PFSK-1 (cell line): ENCODE measurements at regions not wholly inside any gene's neighbourhood (a gene's known extent, or its start where the extent isn't known, plus 50 kb on each side); places are given as distances from the start of the nearest gene placed in this dataset.

Source experiments
- FOXP2 ChIP-seq: optimal IDR thresholded peaks from 2 replicates; pipeline ENCODE3; 2011; ENCODE audit warnings: borderline replicate concordance, control low read depth, inconsistent platforms; ENCODE audit not compliant: insufficient read depth; ENCODE audit errors: extremely low read length, extremely low read depth
- POLR2AphosphoS5 ChIP-seq: IDR thresholded peaks from 2 replicates; pipeline ENCODE4 v1.6.1; 2012; ENCODE audit warnings: low read depth, mild to moderate bottlenecking, control low read depth, low read length, moderate library complexity
- SIN3A ChIP-seq: IDR thresholded peaks from 2 replicates; pipeline ENCODE4 v1.6.1; 2012; ENCODE audit warnings: mild to moderate bottlenecking, low read length, moderate library complexity, borderline replicate concordance; ENCODE audit not compliant: insufficient read depth
- TAF1 ChIP-seq: IDR thresholded peaks from 2 replicates; pipeline ENCODE4 v1.6.1; 2012; ENCODE audit warnings: low read length, control low read depth, borderline replicate concordance; ENCODE audit not compliant: insufficient read depth
- TF ChIP-seq, protein P1 (sequence below), 2 experiments: IDR thresholded peaks; 2 replicates each; pipeline versions ENCODE4 v1.6.1 to v1.8.0; 2011 to 2012; ENCODE audit warnings: low read depth in 2 of 2, low read length in 2 of 2, control low read depth in 1 of 2, inconsistent platforms in 1 of 2, mild to moderate bottlenecking in 1 of 2, moderate library complexity in 1 of 2; ENCODE audit not compliant: insufficient read depth in 1 of 2

DNA sequence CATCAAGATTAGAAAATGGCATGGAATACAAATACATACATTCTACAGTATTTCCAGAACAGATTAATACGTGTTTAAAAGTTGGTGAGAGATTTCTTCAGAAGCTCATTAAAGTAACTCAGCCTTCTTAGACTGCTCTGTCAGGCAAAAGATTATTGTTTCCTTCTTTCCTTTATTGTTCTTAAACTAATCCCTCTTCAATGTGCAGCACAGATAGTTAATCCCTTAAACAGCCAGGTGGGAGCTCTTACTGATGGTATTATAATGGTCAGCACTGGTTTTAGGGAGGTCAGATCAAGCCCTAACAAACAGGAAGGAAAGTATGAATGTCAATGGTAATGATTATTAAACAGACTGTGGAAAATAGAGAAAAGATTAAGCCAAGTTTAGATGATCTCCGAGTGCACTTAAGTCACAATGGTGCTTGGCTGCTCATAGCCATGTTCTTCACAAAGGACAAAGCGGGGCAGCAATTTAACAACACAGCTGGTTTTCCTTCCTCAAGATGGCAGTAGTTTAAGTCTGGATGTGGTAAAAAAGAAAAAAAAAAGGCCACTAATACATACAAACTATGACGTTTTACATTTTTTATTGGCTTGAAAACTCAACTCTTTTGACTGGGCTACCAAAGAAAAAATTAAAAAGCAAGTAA is 992.6 kb downstream of the PCDH9 start:
- TF ChIP-seq SIN3A, result no peak

DNA sequence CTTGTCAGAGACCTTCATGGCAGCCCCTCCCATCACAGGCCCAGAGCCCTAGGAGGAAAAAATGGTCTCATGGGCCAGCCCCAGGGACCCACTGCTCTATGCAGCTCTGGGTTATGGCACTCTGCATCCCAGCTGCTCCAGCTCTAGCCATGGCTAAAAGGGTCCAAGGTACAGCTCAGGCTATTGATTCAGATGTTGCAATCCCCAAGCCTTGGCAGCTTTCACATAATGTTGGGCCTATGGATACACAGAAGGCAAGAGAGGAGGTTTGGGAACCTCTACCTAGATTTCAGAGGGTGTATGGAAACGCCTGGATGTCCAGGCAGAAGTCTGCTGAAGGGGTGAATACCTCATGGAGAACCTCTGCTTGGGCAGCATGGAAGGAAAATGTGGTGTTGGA is 996.0 kb downstream of the PCDH9 start:
- no peak for TF ChIP-seq SIN3A
- no peak for TF ChIP-seq POLR2AphosphoS5
- TF ChIP-seq, protein P1, sequence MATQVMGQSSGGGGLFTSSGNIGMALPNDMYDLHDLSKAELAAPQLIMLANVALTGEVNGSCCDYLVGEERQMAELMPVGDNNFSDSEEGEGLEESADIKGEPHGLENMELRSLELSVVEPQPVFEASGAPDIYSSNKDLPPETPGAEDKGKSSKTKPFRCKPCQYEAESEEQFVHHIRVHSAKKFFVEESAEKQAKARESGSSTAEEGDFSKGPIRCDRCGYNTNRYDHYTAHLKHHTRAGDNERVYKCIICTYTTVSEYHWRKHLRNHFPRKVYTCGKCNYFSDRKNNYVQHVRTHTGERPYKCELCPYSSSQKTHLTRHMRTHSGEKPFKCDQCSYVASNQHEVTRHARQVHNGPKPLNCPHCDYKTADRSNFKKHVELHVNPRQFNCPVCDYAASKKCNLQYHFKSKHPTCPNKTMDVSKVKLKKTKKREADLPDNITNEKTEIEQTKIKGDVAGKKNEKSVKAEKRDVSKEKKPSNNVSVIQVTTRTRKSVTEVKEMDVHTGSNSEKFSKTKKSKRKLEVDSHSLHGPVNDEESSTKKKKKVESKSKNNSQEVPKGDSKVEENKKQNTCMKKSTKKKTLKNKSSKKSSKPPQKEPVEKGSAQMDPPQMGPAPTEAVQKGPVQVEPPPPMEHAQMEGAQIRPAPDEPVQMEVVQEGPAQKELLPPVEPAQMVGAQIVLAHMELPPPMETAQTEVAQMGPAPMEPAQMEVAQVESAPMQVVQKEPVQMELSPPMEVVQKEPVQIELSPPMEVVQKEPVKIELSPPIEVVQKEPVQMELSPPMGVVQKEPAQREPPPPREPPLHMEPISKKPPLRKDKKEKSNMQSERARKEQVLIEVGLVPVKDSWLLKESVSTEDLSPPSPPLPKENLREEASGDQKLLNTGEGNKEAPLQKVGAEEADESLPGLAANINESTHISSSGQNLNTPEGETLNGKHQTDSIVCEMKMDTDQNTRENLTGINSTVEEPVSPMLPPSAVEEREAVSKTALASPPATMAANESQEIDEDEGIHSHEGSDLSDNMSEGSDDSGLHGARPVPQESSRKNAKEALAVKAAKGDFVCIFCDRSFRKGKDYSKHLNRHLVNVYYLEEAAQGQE (IDR thresholded peaks at IDR 0.05; ENCODE audit: insufficient read depth in 1 of 2, low read depth in 2 of 2, low read length in 2 of 2), result no peak
- no peak for TF ChIP-seq TAF1
- TF ChIP-seq FOXP2, result no peak

DNA sequence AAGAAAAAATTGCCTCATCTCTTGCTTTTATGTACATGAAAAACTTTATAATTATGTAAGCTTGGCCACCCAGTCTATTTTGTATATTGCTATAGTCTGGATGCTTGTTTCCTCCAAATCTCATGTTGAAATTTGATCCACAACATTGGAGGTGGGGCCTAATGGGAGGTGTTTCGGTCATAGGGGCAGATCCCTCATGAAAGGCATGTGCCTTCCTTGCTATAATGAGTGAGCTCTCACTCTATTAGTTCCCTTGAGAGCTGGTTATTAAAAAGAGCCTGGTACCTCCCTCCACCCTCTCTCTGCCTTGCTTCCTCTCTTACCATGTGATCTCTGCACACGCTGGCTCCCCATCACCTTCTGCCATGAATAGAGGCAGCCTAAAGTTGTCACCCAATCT is 1005.1 kb downstream of the PCDH9 start:
- TF ChIP-seq, protein P1 (IDR thresholded peaks at IDR 0.05; ENCODE audit: insufficient read depth in 1 of 2, low read depth in 2 of 2, low read length in 2 of 2), result no peak
- TF ChIP-seq TAF1 (no peak), POLR2AphosphoS5 (no peak), SIN3A (no peak), FOXP2 (no peak)

DNA sequence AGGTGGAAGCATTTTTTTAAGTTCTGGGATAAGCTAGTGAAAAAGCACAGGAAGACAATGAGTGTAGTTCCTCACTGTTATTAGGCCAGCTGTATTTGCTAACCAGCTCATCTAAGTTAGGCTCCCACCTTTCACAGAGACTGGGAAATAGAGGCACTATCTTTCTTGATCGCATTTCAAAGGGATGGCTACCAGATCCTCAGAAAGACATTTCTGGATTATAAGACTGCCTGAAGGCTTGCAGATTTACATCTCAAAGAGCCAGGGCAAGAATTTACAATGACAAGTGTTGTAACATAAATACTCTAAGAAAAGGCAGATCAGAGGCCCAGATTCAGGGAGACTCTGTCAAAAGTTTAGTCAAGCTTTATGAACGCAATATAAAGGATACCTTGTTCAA is 1005.5 kb downstream of the PCDH9 start:
- TF ChIP-seq TAF1 (no peak), POLR2AphosphoS5 (no peak), FOXP2 (no peak), SIN3A (no peak)
- TF ChIP-seq, protein P1 (IDR thresholded peaks at IDR 0.05; ENCODE audit: insufficient read depth in 1 of 2, low read depth in 2 of 2, low read length in 2 of 2), result no peak

DNA sequence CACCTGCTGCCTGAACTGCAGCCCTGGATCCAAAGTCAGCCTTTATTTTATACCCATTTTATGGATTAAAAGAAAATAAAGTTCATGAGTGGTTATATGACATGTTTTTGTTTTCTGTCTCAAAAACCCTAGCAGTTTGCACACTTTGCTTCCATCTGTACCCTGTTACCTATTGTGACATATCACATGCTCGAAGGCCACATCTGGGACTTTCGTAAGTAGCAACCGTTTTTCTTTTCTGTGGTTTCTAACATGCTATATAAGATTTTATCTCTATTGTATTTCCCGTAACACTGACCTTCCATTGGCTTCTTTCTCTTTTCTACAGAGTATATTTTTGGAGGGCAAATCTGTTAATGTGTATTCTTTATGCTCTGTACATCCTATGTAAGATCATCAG is 1007.2 kb downstream of the PCDH9 start:
- TF ChIP-seq POLR2AphosphoS5, result no peak
- no peak for TF ChIP-seq SIN3A
- TF ChIP-seq TAF1, result no peak
- TF ChIP-seq, protein P1 (IDR thresholded peaks at IDR 0.05; ENCODE audit: insufficient read depth in 1 of 2, low read depth in 2 of 2, low read length in 2 of 2), result no peak
- TF ChIP-seq FOXP2, result no peak
